HepG2 (cell line): ENCODE measurements at regions not wholly inside any gene's neighbourhood (a gene's known extent, or its start where the extent isn't known, plus 50 kb on each side); places are given as distances from the start of the nearest gene placed in this dataset.

ENCODE experiments used
- ATAC-seq: fragments of 200-7000 bp; cut with Tn5 transposase; 3 replicates; pipeline ENCODE4 v1.9.1; 2020; ENCODE audit warnings: mild to moderate bottlenecking, moderate library complexity
- BruUV-seq: library from RNA; stranded (reverse); fragments of 400-500 nt; replicated peaks from 2 replicates; lab custom pipeline; 2021; lab: Mats Ljungman, UMichigan
- CTCF ChIA-PET: fragments of 300-600 bp; formaldehyde crosslinking; extraction: SDS; loops from one replicate; lab custom pipeline; 2021; ENCODE audit warnings: low total read pairs, inconsistent platforms, low intra/inter-chr PET ratio; lab: Yijun Ruan, JAX
- POLR2A ChIA-PET: fragments of 350-600 bp; sonication (Branson Sonifier 250); formaldehyde crosslinking; loops from one replicate; lab custom pipeline; 2020; ENCODE audit warnings: antibody characterized with exemption, inconsistent platforms; lab: Yijun Ruan, JAX
- DNase-seq: peaks from one replicate; pipeline ENCODE4 v3.0.0-alpha.2; 2015; ENCODE audit warnings: low spot score
- FAIRE-seq: peaks from 3 replicates; lab custom pipeline; 2011; peaks lifted over from hg19 to GRCh38; lab: Jason Lieb, UNC
- H2AFZ ChIP-seq: one replicate; pipeline ENCODE4 v1.6.1; 2011; ENCODE audit warnings: low read length, inconsistent platforms
- H3K27ac ChIP-seq: fragments of 300-600 bp; 3 replicates; pipeline ENCODE4 v1.8.0; 2011; ENCODE audit warnings: mixed run types, mild to moderate bottlenecking, mixed read lengths, low read length, inconsistent platforms; ENCODE audit not compliant: insufficient read depth; ENCODE audit errors: extremely low read length
- H3K27me3 ChIP-seq, 2 experiments: fragments of 200-600 bp in 1 of 2; 2 replicates in 1 of 2; 3 replicates in 1 of 2; pipeline versions ENCODE4 v1.6.0 to v1.8.0; 2011; ENCODE audit warnings: low read length in 2 of 2, mild to moderate bottlenecking in 2 of 2, moderate library complexity in 2 of 2, inconsistent platforms in 1 of 2; ENCODE audit not compliant: insufficient read depth in 2 of 2, control insufficient read depth in 1 of 2
- H3K36me3 ChIP-seq, 2 experiments: fragments of 200-600 bp in 1 of 2; replicated peaks in 1 of 2; 2 replicates in 1 of 2; 3 replicates in 1 of 2; pipeline versions ENCODE4 v1.5.1 to v1.8.0; 2011; ENCODE audit warnings: low read length in 2 of 2, inconsistent platforms in 1 of 2; ENCODE audit not compliant: insufficient read depth in 2 of 2, control insufficient read depth in 1 of 2
- H3K4me1 ChIP-seq: 2 replicates; pipeline ENCODE4 v1.5.1; 2012; ENCODE audit warnings: low read length, inconsistent platforms; ENCODE audit not compliant: insufficient read depth
- H3K4me2 ChIP-seq: 2 replicates; pipeline ENCODE4 v1.6.0; 2011; ENCODE audit warnings: low read depth, low read length, inconsistent platforms
- H3K4me3 ChIP-seq, 3 experiments: fragments of 200-600 bp in 1 of 3; sonication (generic), shearing (Covaris generic) in 1 of 3; replicated peaks in 1 of 3; 2 replicates each; pipeline ENCODE4 v1.5.1; 2011 to 2016; ENCODE audit warnings: low read length in 3 of 3, inconsistent platforms in 2 of 3, low read depth in 2 of 3, mild to moderate bottlenecking in 2 of 3, control low read depth in 1 of 3, mixed read lengths in 1 of 3; ENCODE audit not compliant: insufficient read depth in 1 of 3
- H3K79me2 ChIP-seq: one replicate; pipeline ENCODE4 v1.6.1; 2011; ENCODE audit warnings: low read length, inconsistent platforms; ENCODE audit not compliant: insufficient read depth
- H3K9ac ChIP-seq: 2 replicates; pipeline ENCODE4 v1.6.0; 2011; ENCODE audit warnings: mild to moderate bottlenecking, low read depth, low read length, inconsistent platforms; ENCODE audit not compliant: insufficient read depth
- H3K9me3 ChIP-seq: 2 replicates; pipeline ENCODE4 v1.5.1; 2012; ENCODE audit warnings: mild to moderate bottlenecking, low read length
- H4K20me1 ChIP-seq: 2 replicates; pipeline ENCODE4 v1.6.0; 2011; ENCODE audit warnings: inconsistent platforms, mild to moderate bottlenecking, low read length, moderate library complexity; ENCODE audit not compliant: insufficient read depth
- ATM ChIP-seq: fragments of 450-650 bp; IDR thresholded peaks from 2 replicates; pipeline ENCODE4 v1.7.1; 2017; ENCODE audit warnings: mild to moderate bottlenecking, borderline replicate concordance
- CHCHD3 ChIP-seq: sonication (generic); formaldehyde crosslinking; IDR thresholded peaks from 2 replicates; pipeline ENCODE4 v1.8.0; 2022; ENCODE audit warnings: mild to moderate bottlenecking, missing genetic modification reagents, moderate library complexity
- IRF2 ChIP-seq: IDR thresholded peaks from 2 replicates; pipeline ENCODE4 v1.6.1; 2018; ENCODE audit warnings: missing genetic modification reagents, missing compliant biosample characterization
- JUN ChIP-seq: sonication (generic); formaldehyde crosslinking; IDR thresholded peaks from 2 replicates; pipeline ENCODE4 v1.4.0; 2020; ENCODE audit warnings: mild to moderate bottlenecking, missing genetic modification reagents
- MED8 ChIP-seq: sonication (generic); formaldehyde crosslinking; IDR thresholded peaks from 2 replicates; pipeline ENCODE4 v1.8.1; 2023; ENCODE audit warnings: mild to moderate bottlenecking, missing genetic modification reagents; ENCODE audit not compliant: insufficient replicate concordance
- MXD4 ChIP-seq: IDR thresholded peaks from 2 replicates; pipeline ENCODE4 v1.6.1; 2016; ENCODE audit warnings: mild to moderate bottlenecking, missing biosample characterization, missing genetic modification reagents
- POLR2AphosphoS2 ChIP-seq: IDR thresholded peaks from 2 replicates; pipeline ENCODE4 v1.6.1; 2011; ENCODE audit warnings: low read depth, low read length, improper control_type of control experiment
- RAD51 ChIP-seq: fragments of 450-650 bp; IDR thresholded peaks from 2 replicates; pipeline ENCODE4 v1.6.1; 2016; ENCODE audit warnings: borderline replicate concordance
- RELA ChIP-seq: sonication (generic); formaldehyde crosslinking; IDR thresholded peaks from 2 replicates; pipeline ENCODE4 v1.4.0; 2020; ENCODE audit warnings: missing genetic modification reagents
- SIN3B ChIP-seq: fragments of 150-350 bp; IDR thresholded peaks from 2 replicates; pipeline ENCODE4 v1.6.1; 2014; ENCODE audit warnings: low read length
- SRY ChIP-seq: sonication (generic); formaldehyde crosslinking; IDR thresholded peaks from 2 replicates; pipeline ENCODE4 v1.8.0; 2022; ENCODE audit warnings: mild to moderate bottlenecking, missing genetic modification reagents
- THYN1 ChIP-seq: sonication (generic); formaldehyde crosslinking; IDR thresholded peaks from 2 replicates; pipeline ENCODE4 v1.8.1; 2023; ENCODE audit warnings: low read depth, mild to moderate bottlenecking, moderate library complexity, missing genetic modification reagents, borderline replicate concordance
- ZC3H4 ChIP-seq: sonication (generic); formaldehyde crosslinking; IDR thresholded peaks from 2 replicates; pipeline ENCODE4 v1.4.0; 2020; ENCODE audit warnings: missing genetic modification reagents, borderline replicate concordance
- ZNF354B ChIP-seq: sonication (generic); formaldehyde crosslinking; IDR thresholded peaks from 2 replicates; pipeline ENCODE4 v1.8.0; 2022; ENCODE audit warnings: mild to moderate bottlenecking, missing genetic modification reagents
- ZNF75D ChIP-seq: sonication (generic); formaldehyde crosslinking; IDR thresholded peaks from 2 replicates; pipeline ENCODE4 v1.8.1; 2023; ENCODE audit warnings: missing genetic modification reagents, mild to moderate bottlenecking, borderline replicate concordance
- ZNF768 ChIP-seq: sonication (generic); formaldehyde crosslinking; IDR thresholded peaks from 2 replicates; pipeline ENCODE4 v1.4.0; 2020; ENCODE audit warnings: missing genetic modification reagents
- ZNF775 ChIP-seq: sonication (generic); formaldehyde crosslinking; IDR thresholded peaks from 2 replicates; pipeline ENCODE4 v1.4.0; 2020; ENCODE audit warnings: missing genetic modification reagents, mild to moderate bottlenecking, moderate library complexity, borderline replicate concordance
- ZSCAN29 ChIP-seq: sonication (generic); formaldehyde crosslinking; conservative IDR thresholded peaks from 2 replicates; pipeline ENCODE4 v1.4.0; 2020; ENCODE audit warnings: mild to moderate bottlenecking, missing genetic modification reagents
- WGBS: methylation state at CpG from one replicate; pipeline ENCODE4 v1.1.6; 2017; ENCODE audit warnings: low lambda C conversion rate; 5-methylcytosine and 5-hydroxymethylcytosine counted together
- in situ Hi-C: cut with HindIII; loops from 2 replicates; pipeline ENCODE4 v1.10.0; 2017; ENCODE audit warnings: low pct_unique_long_range_greater_than_20kb; ENCODE audit not compliant: extremely low pct_ligation_motif_present
- intact Hi-C: fragments of 100-400 bp; cut with micrococcal nuclease; formaldehyde crosslinking; loops from one replicate; pipeline ENCODE4 v1.10.0; 2022; ENCODE audit not compliant: unreplicated experiment
- TF ChIP-seq, protein P1 (sequence below): sonication (generic); formaldehyde crosslinking; IDR thresholded peaks from 2 replicates; pipeline ENCODE4 v1.5.0; 2020; ENCODE audit warnings: missing genetic modification reagents
- TF ChIP-seq, protein P2 (sequence below): sonication (generic); formaldehyde crosslinking; IDR thresholded peaks from 2 replicates; pipeline ENCODE4 v1.4.0; 2020; ENCODE audit warnings: missing genetic modification reagents, mild to moderate bottlenecking, borderline replicate concordance
- TF ChIP-seq, protein P3 (sequence below): sonication (generic); formaldehyde crosslinking; IDR thresholded peaks from 2 replicates; pipeline ENCODE4 v1.5.0; 2020; ENCODE audit warnings: missing genetic modification reagents

DNA sequence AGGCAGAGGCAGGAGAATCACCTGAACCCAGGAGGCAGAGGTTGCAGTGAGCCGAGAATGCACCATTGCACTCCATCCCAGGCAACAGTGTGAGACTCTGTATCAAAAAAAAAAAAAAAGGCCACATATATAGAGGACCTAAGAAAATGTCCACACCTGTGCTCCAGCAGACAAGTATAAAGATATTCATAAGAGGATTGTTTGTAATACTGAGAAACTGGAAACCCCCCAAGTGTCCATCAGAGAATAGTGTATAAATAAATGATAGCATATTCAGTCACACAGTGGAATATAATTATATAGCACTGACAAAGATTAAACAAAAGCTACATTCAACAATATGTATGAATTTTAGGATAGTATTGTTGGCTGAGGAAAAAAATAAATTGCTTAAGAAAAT lies 1050.6 kb downstream of the GRM8 start (continued):
- TF ChIP-seq MED8 (CRISPR knock-in tag) (no peak), ZSCAN29 (CRISPR knock-in tag) (no peak), POLR2AphosphoS2 (no peak), ZNF354B (CRISPR knock-in tag) (no peak), ATM (no peak)

DNA sequence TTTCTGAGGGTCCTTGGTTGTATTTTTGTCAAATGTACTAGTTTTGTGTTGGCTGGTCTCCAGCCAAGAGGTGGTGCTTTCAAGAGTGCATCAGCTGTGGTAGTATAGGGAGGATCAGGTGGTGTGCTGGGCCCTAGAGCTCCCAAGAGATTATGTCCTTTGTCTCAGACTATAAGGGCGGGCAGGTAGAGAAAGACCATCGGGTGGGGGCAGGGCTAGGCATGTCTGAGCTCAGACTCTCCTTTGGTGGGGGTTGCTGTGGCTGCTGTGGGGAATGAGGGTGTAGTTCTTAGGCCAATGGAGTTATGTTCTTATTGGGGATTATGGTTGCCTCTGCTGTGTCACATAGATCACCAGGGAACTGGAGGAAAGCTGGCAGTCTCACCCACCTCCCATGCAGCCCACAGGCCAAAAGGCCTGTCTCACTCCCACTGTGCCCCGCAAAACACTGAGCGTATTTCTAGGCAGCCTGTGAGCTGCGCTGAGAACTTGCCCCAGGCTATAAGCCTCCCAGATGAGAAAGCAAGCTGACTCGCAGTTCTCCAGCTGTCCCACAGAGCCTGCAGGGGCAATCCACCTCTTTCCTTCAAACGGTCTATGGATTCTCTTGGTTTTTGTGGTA lies 1066.7 kb downstream of the GRM8 start:
- DNase-seq, result no peak
- BruUV-seq, result no TSS peak
- in situ Hi-C loops, result no loop called here
- TF ChIP-seq ZC3H4 (no peak), MXD4 (CRISPR knock-in tag) (no peak), ZNF775 (CRISPR knock-in tag) (no peak), SRY (CRISPR knock-in tag) (no peak), SIN3B (no peak), THYN1 (CRISPR knock-in tag) (no peak), ZNF75D (CRISPR knock-in tag) (no peak), IRF2 (CRISPR knock-in tag) (no peak), CHCHD3 (CRISPR knock-in tag) (no peak), JUN (CRISPR knock-in tag) (no peak), RELA (CRISPR knock-in tag) (no peak), RAD51 (no peak), ZNF768 (CRISPR knock-in tag) (no peak)
- TF ChIP-seq, protein P1, sequence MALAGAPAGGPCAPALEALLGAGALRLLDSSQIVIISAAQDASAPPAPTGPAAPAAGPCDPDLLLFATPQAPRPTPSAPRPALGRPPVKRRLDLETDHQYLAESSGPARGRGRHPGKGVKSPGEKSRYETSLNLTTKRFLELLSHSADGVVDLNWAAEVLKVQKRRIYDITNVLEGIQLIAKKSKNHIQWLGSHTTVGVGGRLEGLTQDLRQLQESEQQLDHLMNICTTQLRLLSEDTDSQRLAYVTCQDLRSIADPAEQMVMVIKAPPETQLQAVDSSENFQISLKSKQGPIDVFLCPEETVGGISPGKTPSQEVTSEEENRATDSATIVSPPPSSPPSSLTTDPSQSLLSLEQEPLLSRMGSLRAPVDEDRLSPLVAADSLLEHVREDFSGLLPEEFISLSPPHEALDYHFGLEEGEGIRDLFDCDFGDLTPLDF (CRISPR knock-in tag), result no peak
- TF ChIP-seq, protein P2, sequence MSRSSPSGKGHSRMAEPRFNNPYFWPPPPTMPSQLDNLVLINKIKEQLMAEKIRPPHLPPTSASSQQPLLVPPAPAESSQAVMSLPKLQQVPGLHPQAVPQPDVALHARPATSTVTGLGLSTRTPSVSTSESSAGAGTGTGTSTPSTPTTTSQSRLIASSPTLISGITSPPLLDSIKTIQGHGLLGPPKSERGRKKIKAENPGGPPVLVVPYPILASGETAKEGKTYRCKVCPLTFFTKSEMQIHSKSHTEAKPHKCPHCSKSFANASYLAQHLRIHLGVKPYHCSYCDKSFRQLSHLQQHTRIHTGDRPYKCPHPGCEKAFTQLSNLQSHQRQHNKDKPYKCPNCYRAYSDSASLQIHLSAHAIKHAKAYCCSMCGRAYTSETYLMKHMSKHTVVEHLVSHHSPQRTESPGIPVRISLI (CRISPR knock-in tag), result no peak
- TF ChIP-seq, protein P3, sequence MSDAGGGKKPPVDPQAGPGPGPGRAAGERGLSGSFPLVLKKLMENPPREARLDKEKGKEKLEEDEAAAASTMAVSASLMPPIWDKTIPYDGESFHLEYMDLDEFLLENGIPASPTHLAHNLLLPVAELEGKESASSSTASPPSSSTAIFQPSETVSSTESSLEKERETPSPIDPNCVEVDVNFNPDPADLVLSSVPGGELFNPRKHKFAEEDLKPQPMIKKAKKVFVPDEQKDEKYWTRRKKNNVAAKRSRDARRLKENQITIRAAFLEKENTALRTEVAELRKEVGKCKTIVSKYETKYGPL (CRISPR knock-in tag), result no peak

More for the DNA sequence above, 1066.7 kb downstream of the GRM8 start:
- 4% methylated on average over 5 of the region's 7 CpGs for WGBS
- Histone ChIP-seq H2AFZ (no peak overlapping the region), H3K4me2 (no peak overlapping the region), H3K4me3 (no peak overlapping the region), H3K27me3 (no peaks in the 10 kb centered on the region), H3K27ac (no peak overlapping the region), H4K20me1 (no peaks in the 10 kb centered on the region), H3K36me3 (no peaks in the 10 kb centered on the region), H3K4me1 (no peaks in the 10 kb centered on the region), H3K9ac (no peak overlapping the region), H3K9me3 (peaks cover 90% of the 10 kb centered on the region), H3K79me2 (no peaks in the 10 kb centered on the region)
- ATAC-seq (no peak), FAIRE-seq (no peak)
- intact Hi-C loops, result no loop called here
- ChIA-PET CTCF (no interaction called here), POLR2A (no interaction called here)
